CD14-positive monocyte (primary cell): ENCODE measurements at regions not wholly inside any gene's neighbourhood (a gene's known extent, or its start where the extent isn't known, plus 50 kb on each side); places are given as distances from the start of the nearest gene placed in this dataset.

Experiments used
- DNase-seq, 3 donors: peaks; one replicate each; pipeline ENCODE4 v3.0.0-alpha.2; 2011 to 2022
- H2AFZ ChIP-seq: 2 replicates; pipeline ENCODE4 v1.6.0; 2012; ENCODE audit warnings: mild to moderate bottlenecking, low read depth, low read length, inconsistent platforms; ENCODE audit not compliant: insufficient read depth, poor library complexity, severe bottlenecking
- H3K27ac ChIP-seq, 2 donors: 1 replicate in 1 of 2; 2 replicates in 1 of 2; pipeline ENCODE4 v1.5.1; 2012 to 2013; ENCODE audit warnings: low read length in 2 of 2, control low read depth in 1 of 2, inconsistent platforms in 1 of 2, low read depth in 1 of 2, mild to moderate bottlenecking in 1 of 2
- H3K27me3 ChIP-seq, 2 donors: one replicate each; pipeline versions ENCODE4 v1.6.0 to v1.6.1; 2011 to 2013; ENCODE audit warnings: low read length in 2 of 2; ENCODE audit not compliant: control insufficient read depth in 2 of 2, insufficient read depth in 2 of 2
- H3K36me3 ChIP-seq, 2 donors: replicated peaks in 1 of 2; 1 replicate in 1 of 2; 2 replicates in 1 of 2; pipeline versions ENCODE4 v1.5.1 to v1.6.1; 2012 to 2013; ENCODE audit warnings: low read length in 2 of 2, control low read depth in 1 of 2, inconsistent platforms in 1 of 2, mild to moderate bottlenecking in 1 of 2; ENCODE audit not compliant: insufficient read depth in 2 of 2, control insufficient read depth in 1 of 2
- H3K4me1 ChIP-seq, 2 donors: 1 replicate in 1 of 2; 2 replicates in 1 of 2; pipeline versions ENCODE4 v1.5.1 to v1.6.1; 2012 to 2013; ENCODE audit warnings: low read length in 2 of 2, control low read depth in 1 of 2, inconsistent platforms in 1 of 2, mild to moderate bottlenecking in 1 of 2, moderate library complexity in 1 of 2; ENCODE audit not compliant: insufficient read depth in 2 of 2, control insufficient read depth in 1 of 2
- H3K4me2 ChIP-seq: replicated peaks from 2 replicates; pipeline ENCODE3; 2012; ENCODE audit warnings: low read length, moderate library complexity, mild to moderate bottlenecking; ENCODE audit not compliant: poor library complexity, severe bottlenecking; ENCODE audit errors: extremely low read depth
- H3K4me3 ChIP-seq, 3 experiments: fragments of 200-600 bp in 1 of 3; sonication (generic) in 1 of 3; replicated peaks in 1 of 3; 1 replicate in 2 of 3; 2 replicates in 1 of 3; pipeline ENCODE4 v1.5.1; 2011 to 2013; ENCODE audit warnings: low read length in 3 of 3, mild to moderate bottlenecking in 3 of 3, control low read depth in 2 of 3, low read depth in 2 of 3, inconsistent platforms in 1 of 3, moderate library complexity in 1 of 3
- H3K79me2 ChIP-seq: 2 replicates; pipeline ENCODE4 v1.6.0; 2012; ENCODE audit warnings: mild to moderate bottlenecking, control low read depth, inconsistent platforms, low read length, moderate library complexity; ENCODE audit not compliant: insufficient read depth
- H3K9ac ChIP-seq: 2 replicates; pipeline ENCODE4 v1.6.0; 2017; ENCODE audit warnings: low read length, mild to moderate bottlenecking; ENCODE audit not compliant: insufficient read depth, poor library complexity, severe bottlenecking
- H3K9me3 ChIP-seq, 2 donors: replicated peaks in 1 of 2; 1 replicate in 1 of 2; 2 replicates in 1 of 2; pipeline versions ENCODE4 v1.5.1 to v1.6.1; 2012 to 2013; ENCODE audit warnings: low read length in 2 of 2, control low read depth in 1 of 2; ENCODE audit not compliant: control insufficient read depth in 1 of 2, insufficient read depth in 1 of 2
- H4K20me1 ChIP-seq: 2 replicates; pipeline ENCODE4 v1.6.0; 2012; ENCODE audit warnings: mild to moderate bottlenecking, low read length, control low read depth, moderate library complexity; ENCODE audit not compliant: insufficient read depth
- H3K27ac Mint-ChIP-seq, 7 donors: one replicate each; pipeline ENCODE4 v1.8.0; 2020; ENCODE audit warnings: mild to moderate bottlenecking in 7 of 7, mixed read lengths in 7 of 7, moderate library complexity in 6 of 7, inconsistent platforms in 2 of 7
- H3K27me3 Mint-ChIP-seq, 3 donors: one replicate each; pipeline ENCODE4 v1.8.0; 2021 to 2022; ENCODE audit warnings: low read depth in 3 of 3, mild to moderate bottlenecking in 3 of 3, mixed read lengths in 3 of 3, moderate library complexity in 3 of 3, inconsistent platforms in 1 of 3
- H3K36me3 Mint-ChIP-seq, 2 donors: one replicate each; pipeline ENCODE4 v1.8.0; 2020; ENCODE audit warnings: mixed read lengths in 2 of 2, inconsistent platforms in 1 of 2, mild to moderate bottlenecking in 1 of 2
- H3K4me1 Mint-ChIP-seq: one replicate; pipeline ENCODE4 v1.8.0; 2020; ENCODE audit warnings: mild to moderate bottlenecking, mixed read lengths
- H3K4me3 Mint-ChIP-seq, 2 donors: one replicate each; pipeline ENCODE4 v1.8.0; 2020; ENCODE audit warnings: mild to moderate bottlenecking in 2 of 2, mixed read lengths in 2 of 2, moderate library complexity in 1 of 2
- H3K9me3 Mint-ChIP-seq, 7 donors: one replicate each; pipeline ENCODE4 v1.8.0; 2020 to 2022; ENCODE audit warnings: mixed read lengths in 7 of 7, mild to moderate bottlenecking in 6 of 7, moderate library complexity in 6 of 7, inconsistent platforms in 2 of 7
- WGBS: methylation state at CpG from one replicate; pipeline ENCODE4 v1.1.5; 2013; ENCODE audit warnings: missing lambda C conversion rate; ENCODE audit not compliant: insufficient coverage; 5-methylcytosine and 5-hydroxymethylcytosine counted together
- intact Hi-C, 2 donors: fragments of 100-400 bp; cut with micrococcal nuclease; formaldehyde crosslinking; loops; one replicate each; pipeline versions ENCODE4 v1.15.0 to v1.15.1; 2023
- TF ChIP-seq, protein P1 (sequence below): fragments of 200-600 bp; IDR thresholded peaks from one replicate; pipeline ENCODE4 v1.8.0; 2022; ENCODE audit warnings: antibody characterized with exemption, mild to moderate bottlenecking

DNA sequence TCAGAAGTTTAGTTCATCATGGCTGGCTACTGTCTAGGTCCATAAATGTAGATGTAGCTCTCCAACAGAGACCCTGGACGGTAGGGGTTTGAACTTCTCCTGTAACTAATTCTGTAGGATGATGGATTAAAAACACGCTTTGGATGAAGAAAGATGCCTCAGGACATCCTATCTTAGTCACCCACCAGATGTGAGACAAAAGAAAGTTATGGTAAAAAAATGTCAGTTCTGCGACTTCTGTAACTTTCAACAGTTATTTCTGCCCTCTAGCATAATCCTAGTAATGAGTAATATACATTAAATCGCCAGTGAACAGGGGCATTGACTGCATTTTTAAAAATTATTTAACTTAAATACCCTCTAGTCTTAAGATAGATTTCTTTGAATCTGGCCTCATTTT lies 210.1 kb upstream of the LRATD1 start:
- no peaks in the 10 kb centered on the region for H3K4me1 Mint-ChIP-seq
- no peak overlapping the region for H3K4me3 Mint-ChIP-seq
- no peak for DNase-seq
- no peak overlapping the region for H3K27ac Mint-ChIP-seq
- Histone ChIP-seq H3K4me2 (no peak overlapping the region), H3K36me3 (no peaks in the 10 kb centered on the region), H3K9me3 (peaks cover 6 to 19% of the 10 kb centered on the region in 2 donors), H3K4me1 (no peaks in the 10 kb centered on the region), H3K27ac (no peak overlapping the region), H3K79me2 (no peaks in the 10 kb centered on the region), H3K4me3 (no peak overlapping the region), H3K27me3 (no peaks in the 10 kb centered on the region), H2AFZ (no peak overlapping the region), H3K9ac (no peak overlapping the region), H4K20me1 (no peaks in the 10 kb centered on the region)
- no CpG with 5 or more reads among the region's 4 CpGs for WGBS
- H3K9me3 Mint-ChIP-seq, result peaks cover 0 to 11% (median 6%) of the 10 kb centered on the region in 7 donors
- no peaks in the 10 kb centered on the region for H3K27me3 Mint-ChIP-seq
- intact Hi-C loops, result no loop called here
- H3K36me3 Mint-ChIP-seq, result no peaks in the 10 kb centered on the region
- TF ChIP-seq, protein P1, sequence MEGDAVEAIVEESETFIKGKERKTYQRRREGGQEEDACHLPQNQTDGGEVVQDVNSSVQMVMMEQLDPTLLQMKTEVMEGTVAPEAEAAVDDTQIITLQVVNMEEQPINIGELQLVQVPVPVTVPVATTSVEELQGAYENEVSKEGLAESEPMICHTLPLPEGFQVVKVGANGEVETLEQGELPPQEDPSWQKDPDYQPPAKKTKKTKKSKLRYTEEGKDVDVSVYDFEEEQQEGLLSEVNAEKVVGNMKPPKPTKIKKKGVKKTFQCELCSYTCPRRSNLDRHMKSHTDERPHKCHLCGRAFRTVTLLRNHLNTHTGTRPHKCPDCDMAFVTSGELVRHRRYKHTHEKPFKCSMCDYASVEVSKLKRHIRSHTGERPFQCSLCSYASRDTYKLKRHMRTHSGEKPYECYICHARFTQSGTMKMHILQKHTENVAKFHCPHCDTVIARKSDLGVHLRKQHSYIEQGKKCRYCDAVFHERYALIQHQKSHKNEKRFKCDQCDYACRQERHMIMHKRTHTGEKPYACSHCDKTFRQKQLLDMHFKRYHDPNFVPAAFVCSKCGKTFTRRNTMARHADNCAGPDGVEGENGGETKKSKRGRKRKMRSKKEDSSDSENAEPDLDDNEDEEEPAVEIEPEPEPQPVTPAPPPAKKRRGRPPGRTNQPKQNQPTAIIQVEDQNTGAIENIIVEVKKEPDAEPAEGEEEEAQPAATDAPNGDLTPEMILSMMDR, result no peak

GRCh38 chr2:14423145-14423906 lies 209.2 kb upstream of the LRATD1 start:
- Histone ChIP-seq H3K4me1 (no peaks in the 10 kb centered on the region), H3K79me2 (no peaks in the 10 kb centered on the region), H3K4me3 (no peak overlapping the region), H3K4me2 (no peak overlapping the region), H3K27ac (no peak overlapping the region), H3K9ac (no peak overlapping the region), H3K36me3 (no peaks in the 10 kb centered on the region), H3K27me3 (no peaks in the 10 kb centered on the region), H3K9me3 (peaks cover 3 to 19% of the 10 kb centered on the region in 2 donors), H4K20me1 (no peaks in the 10 kb centered on the region), H2AFZ (no peak overlapping the region)
- H3K9me3 Mint-ChIP-seq, result peaks cover 0 to 8% (median 5%) of the 10 kb centered on the region in 7 donors
- TF ChIP-seq, protein P1, result no peak
- WGBS, result 100% methylated on average over 1 of the region's 2 CpGs
- H3K4me1 Mint-ChIP-seq, result no peaks in the 10 kb centered on the region
- H3K4me3 Mint-ChIP-seq, result no peak overlapping the region
- H3K36me3 Mint-ChIP-seq, result no peaks in the 10 kb centered on the region
- H3K27ac Mint-ChIP-seq, result no peak overlapping the region
- no peaks in the 10 kb centered on the region for H3K27me3 Mint-ChIP-seq
- intact Hi-C loops, result no loop called here
- DNase-seq, result no peak
